GM23338 (cell line): ENCODE measurements at regions not wholly inside any gene's neighbourhood (a gene's known extent, or its start where the extent isn't known, plus 50 kb on each side); places are given as distances from the start of the nearest gene placed in this dataset.

Source experiments
- CREB1 ChIP-seq: fragments of 250-450 bp; sonication (Bioruptor Pico); IDR thresholded peaks from 2 replicates; pipeline ENCODE4 v1.5.0; 2020; ENCODE audit warnings: low read depth, mild to moderate bottlenecking, moderate library complexity
- EZH2 ChIP-seq: fragments of 200-600 bp; sonication (generic); IDR thresholded peaks from one replicate; pipeline ENCODE4 v1.8.0; 2017; ENCODE audit warnings: antibody characterized with exemption, mild to moderate bottlenecking, low read depth; ENCODE audit not compliant: unreplicated experiment
- EZH2phosphoT487 ChIP-seq: fragments of 200-600 bp; sonication (generic); IDR thresholded peaks from one replicate; pipeline ENCODE4 v1.8.1; 2018; ENCODE audit warnings: antibody characterized with exemption; ENCODE audit not compliant: unreplicated experiment
- JUNB ChIP-seq: IDR thresholded peaks from one replicate; pipeline ENCODE4 v1.6.1; 2016; ENCODE audit warnings: antibody characterized with exemption; ENCODE audit not compliant: unreplicated experiment
- POLR2AphosphoS5 ChIP-seq: IDR thresholded peaks from 2 replicates; pipeline ENCODE4 v1.6.1; 2016; ENCODE audit warnings: antibody characterized with exemption, low read depth
- TF ChIP-seq, protein P1 (sequence below), 2 experiments: fragments of 200-600 bp in 1 of 2; sonication (generic) in 1 of 2; conservative IDR thresholded peaks; 2 replicates each; pipeline versions ENCODE4 v1.5.1 to v1.6.1; 2016 to 2017; ENCODE audit warnings: antibody characterized with exemption in 2 of 2, low read depth in 2 of 2, mild to moderate bottlenecking in 2 of 2, moderate library complexity in 1 of 2
- TF ChIP-seq, protein P2 (sequence below): fragments of 250-450 bp; sonication (Bioruptor Pico); IDR thresholded peaks from 2 replicates; pipeline ENCODE4 v1.5.0; 2020; ENCODE audit warnings: mild to moderate bottlenecking, moderate library complexity
- TF ChIP-seq, protein P3 (sequence below): IDR thresholded peaks from one replicate; pipeline ENCODE4 v1.6.1; 2018; ENCODE audit warnings: antibody characterized with exemption; ENCODE audit not compliant: unreplicated experiment

DNA sequence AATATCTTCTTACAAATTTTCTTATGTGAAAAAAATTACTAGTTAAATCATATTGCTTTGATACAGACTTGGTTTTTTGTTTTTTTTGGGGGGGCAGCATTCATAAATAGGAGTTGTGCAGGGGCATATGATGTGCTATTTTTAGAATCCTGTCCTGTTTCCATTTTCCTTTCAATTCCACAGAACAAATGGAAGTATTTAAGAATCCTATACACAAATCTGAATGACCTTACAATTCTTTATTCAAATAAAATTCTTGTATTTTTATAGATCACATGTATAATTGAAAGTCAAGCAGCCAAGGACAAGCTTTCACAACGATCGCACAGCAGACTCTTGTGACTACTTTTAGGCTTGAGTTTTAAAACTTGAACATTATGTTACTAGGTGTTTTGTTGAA is 523.9 kb downstream of the ANKRD50 start:
- TF ChIP-seq EZH2 (no peak), EZH2phosphoT487 (no peak), POLR2AphosphoS5 (no peak), JUNB (no peak), CREB1 (CRISPR knock-in tag) (no peak)
- TF ChIP-seq, protein P1, sequence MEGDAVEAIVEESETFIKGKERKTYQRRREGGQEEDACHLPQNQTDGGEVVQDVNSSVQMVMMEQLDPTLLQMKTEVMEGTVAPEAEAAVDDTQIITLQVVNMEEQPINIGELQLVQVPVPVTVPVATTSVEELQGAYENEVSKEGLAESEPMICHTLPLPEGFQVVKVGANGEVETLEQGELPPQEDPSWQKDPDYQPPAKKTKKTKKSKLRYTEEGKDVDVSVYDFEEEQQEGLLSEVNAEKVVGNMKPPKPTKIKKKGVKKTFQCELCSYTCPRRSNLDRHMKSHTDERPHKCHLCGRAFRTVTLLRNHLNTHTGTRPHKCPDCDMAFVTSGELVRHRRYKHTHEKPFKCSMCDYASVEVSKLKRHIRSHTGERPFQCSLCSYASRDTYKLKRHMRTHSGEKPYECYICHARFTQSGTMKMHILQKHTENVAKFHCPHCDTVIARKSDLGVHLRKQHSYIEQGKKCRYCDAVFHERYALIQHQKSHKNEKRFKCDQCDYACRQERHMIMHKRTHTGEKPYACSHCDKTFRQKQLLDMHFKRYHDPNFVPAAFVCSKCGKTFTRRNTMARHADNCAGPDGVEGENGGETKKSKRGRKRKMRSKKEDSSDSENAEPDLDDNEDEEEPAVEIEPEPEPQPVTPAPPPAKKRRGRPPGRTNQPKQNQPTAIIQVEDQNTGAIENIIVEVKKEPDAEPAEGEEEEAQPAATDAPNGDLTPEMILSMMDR (conservative IDR thresholded peaks at IDR 0.05; ENCODE audit: low read depth in 2 of 2) = no peak
- TF ChIP-seq, protein P2, sequence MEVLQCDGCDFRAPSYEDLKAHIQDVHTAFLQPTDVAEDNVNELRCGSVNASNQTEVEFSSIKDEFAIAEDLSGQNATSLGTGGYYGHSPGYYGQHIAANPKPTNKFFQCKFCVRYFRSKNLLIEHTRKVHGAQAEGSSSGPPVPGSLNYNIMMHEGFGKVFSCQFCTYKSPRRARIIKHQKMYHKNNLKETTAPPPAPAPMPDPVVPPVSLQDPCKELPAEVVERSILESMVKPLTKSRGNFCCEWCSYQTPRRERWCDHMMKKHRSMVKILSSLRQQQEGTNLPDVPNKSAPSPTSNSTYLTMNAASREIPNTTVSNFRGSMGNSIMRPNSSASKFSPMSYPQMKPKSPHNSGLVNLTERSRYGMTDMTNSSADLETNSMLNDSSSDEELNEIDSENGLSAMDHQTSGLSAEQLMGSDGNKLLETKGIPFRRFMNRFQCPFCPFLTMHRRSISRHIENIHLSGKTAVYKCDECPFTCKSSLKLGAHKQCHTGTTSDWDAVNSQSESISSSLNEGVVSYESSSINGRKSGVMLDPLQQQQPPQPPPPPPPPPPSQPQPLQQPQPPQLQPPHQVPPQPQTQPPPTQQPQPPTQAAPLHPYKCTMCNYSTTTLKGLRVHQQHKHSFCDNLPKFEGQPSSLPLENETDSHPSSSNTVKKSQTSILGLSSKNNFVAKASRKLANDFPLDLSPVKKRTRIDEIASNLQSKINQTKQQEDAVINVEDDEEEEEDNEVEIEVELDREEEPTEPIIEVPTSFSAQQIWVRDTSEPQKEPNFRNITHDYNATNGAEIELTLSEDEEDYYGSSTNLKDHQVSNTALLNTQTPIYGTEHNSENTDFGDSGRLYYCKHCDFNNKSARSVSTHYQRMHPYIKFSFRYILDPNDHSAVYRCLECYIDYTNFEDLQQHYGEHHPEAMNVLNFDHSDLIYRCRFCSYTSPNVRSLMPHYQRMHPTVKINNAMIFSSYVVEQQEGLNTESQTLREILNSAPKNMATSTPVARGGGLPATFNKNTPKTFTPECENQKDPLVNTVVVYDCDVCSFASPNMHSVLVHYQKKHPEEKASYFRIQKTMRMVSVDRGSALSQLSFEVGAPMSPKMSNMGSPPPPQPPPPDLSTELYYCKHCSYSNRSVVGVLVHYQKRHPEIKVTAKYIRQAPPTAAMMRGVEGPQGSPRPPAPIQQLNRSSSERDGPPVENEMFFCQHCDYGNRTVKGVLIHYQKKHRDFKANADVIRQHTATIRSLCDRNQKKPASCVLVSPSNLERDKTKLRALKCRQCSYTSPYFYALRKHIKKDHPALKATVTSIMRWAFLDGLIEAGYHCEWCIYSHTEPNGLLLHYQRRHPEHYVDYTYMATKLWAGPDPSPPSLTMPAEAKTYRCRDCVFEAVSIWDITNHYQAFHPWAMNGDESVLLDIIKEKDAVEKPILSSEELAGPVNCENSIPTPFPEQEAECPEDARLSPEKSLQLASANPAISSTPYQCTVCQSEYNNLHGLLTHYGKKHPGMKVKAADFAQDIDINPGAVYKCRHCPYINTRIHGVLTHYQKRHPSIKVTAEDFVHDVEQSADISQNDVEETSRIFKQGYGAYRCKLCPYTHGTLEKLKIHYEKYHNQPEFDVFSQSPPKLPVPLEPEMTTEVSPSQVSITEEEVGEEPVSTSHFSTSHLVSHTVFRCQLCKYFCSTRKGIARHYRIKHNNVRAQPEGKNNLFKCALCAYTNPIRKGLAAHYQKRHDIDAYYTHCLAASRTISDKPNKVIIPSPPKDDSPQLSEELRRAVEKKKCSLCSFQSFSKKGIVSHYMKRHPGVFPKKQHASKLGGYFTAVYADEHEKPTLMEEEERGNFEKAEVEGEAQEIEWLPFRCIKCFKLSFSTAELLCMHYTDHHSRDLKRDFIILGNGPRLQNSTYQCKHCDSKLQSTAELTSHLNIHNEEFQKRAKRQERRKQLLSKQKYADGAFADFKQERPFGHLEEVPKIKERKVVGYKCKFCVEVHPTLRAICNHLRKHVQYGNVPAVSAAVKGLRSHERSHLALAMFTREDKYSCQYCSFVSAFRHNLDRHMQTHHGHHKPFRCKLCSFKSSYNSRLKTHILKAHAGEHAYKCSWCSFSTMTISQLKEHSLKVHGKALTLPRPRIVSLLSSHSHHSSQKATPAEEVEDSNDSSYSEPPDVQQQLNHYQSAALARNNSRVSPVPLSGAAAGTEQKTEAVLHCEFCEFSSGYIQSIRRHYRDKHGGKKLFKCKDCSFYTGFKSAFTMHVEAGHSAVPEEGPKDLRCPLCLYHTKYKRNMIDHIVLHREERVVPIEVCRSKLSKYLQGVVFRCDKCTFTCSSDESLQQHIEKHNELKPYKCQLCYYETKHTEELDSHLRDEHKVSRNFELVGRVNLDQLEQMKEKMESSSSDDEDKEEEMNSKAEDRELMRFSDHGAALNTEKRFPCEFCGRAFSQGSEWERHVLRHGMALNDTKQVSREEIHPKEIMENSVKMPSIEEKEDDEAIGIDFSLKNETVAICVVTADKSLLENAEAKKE (CRISPR knock-in tag) = no peak
- TF ChIP-seq, protein P3, sequence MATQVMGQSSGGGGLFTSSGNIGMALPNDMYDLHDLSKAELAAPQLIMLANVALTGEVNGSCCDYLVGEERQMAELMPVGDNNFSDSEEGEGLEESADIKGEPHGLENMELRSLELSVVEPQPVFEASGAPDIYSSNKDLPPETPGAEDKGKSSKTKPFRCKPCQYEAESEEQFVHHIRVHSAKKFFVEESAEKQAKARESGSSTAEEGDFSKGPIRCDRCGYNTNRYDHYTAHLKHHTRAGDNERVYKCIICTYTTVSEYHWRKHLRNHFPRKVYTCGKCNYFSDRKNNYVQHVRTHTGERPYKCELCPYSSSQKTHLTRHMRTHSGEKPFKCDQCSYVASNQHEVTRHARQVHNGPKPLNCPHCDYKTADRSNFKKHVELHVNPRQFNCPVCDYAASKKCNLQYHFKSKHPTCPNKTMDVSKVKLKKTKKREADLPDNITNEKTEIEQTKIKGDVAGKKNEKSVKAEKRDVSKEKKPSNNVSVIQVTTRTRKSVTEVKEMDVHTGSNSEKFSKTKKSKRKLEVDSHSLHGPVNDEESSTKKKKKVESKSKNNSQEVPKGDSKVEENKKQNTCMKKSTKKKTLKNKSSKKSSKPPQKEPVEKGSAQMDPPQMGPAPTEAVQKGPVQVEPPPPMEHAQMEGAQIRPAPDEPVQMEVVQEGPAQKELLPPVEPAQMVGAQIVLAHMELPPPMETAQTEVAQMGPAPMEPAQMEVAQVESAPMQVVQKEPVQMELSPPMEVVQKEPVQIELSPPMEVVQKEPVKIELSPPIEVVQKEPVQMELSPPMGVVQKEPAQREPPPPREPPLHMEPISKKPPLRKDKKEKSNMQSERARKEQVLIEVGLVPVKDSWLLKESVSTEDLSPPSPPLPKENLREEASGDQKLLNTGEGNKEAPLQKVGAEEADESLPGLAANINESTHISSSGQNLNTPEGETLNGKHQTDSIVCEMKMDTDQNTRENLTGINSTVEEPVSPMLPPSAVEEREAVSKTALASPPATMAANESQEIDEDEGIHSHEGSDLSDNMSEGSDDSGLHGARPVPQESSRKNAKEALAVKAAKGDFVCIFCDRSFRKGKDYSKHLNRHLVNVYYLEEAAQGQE = no peak
